HEK293T (cell line): ENCODE measurements at regions not wholly inside any gene's neighbourhood (a gene's known extent, or its start where the extent isn't known, plus 50 kb on each side); places are given as distances from the start of the nearest gene placed in this dataset.

Experiments
- CTCF ChIA-PET: fragments of 350-600 bp; formaldehyde crosslinking; extraction: SDS; loops from one replicate; lab custom pipeline; 2021; ENCODE audit warnings: antibody characterized with exemption, inconsistent platforms; lab: Yijun Ruan, JAX
- POLR2A ChIA-PET: fragments of 350-600 bp; formaldehyde crosslinking; extraction: SDS; loops from one replicate; lab custom pipeline; 2020; ENCODE audit warnings: antibody characterized with exemption, inconsistent platforms; lab: Yijun Ruan, JAX
- DNase-seq: peaks from one replicate; pipeline ENCODE4 v3.0.0; 2012; ENCODE audit warnings: mixed read lengths; ENCODE audit errors: extremely low spot score
- ARNT ChIP-seq: fragments of 450-650 bp; IDR thresholded peaks from 2 replicates; pipeline ENCODE4 v1.6.1; 2017; ENCODE audit warnings: mild to moderate bottlenecking
- BHLHE40 ChIP-seq: fragments of 450-650 bp; IDR thresholded peaks from 2 replicates; pipeline ENCODE4 v1.6.1; 2016; ENCODE audit warnings: mild to moderate bottlenecking, moderate library complexity, borderline replicate concordance
- CTBP1 ChIP-seq: fragments of 450-650 bp; IDR thresholded peaks from 2 replicates; pipeline ENCODE4 v1.6.1; 2016; ENCODE audit warnings: borderline replicate concordance
- ELF4 ChIP-seq: fragments of 450-650 bp; IDR thresholded peaks from 2 replicates; pipeline ENCODE4 v1.6.1; 2017; ENCODE audit warnings: antibody characterized with exemption
- FOXA1 ChIP-seq: fragments of 450-650 bp; IDR thresholded peaks from 2 replicates; pipeline ENCODE4 v1.6.1; 2016; ENCODE audit warnings: mild to moderate bottlenecking
- FOXK2 ChIP-seq: fragments of 450-650 bp; IDR thresholded peaks from 2 replicates; pipeline ENCODE4 v1.6.1; 2016; ENCODE audit warnings: mild to moderate bottlenecking
- FOXM1 ChIP-seq: fragments of 450-650 bp; IDR thresholded peaks from 2 replicates; pipeline ENCODE4 v1.6.1; 2017; ENCODE audit warnings: mild to moderate bottlenecking, borderline replicate concordance
- HDGF ChIP-seq: fragments of 450-650 bp; IDR thresholded peaks from 2 replicates; pipeline ENCODE4 v1.6.1; 2017; ENCODE audit warnings: antibody characterized with exemption, borderline replicate concordance
- L3MBTL2 ChIP-seq: fragments of 450-650 bp; conservative IDR thresholded peaks from 2 replicates; pipeline ENCODE4 v1.6.1; 2016; ENCODE audit warnings: mild to moderate bottlenecking
- LEF1 ChIP-seq: fragments of 450-650 bp; IDR thresholded peaks from 2 replicates; pipeline ENCODE4 v1.6.1; 2017; ENCODE audit warnings: mild to moderate bottlenecking, borderline replicate concordance
- NFRKB ChIP-seq: fragments of 450-650 bp; IDR thresholded peaks from 2 replicates; pipeline ENCODE4 v1.6.1; 2016; ENCODE audit warnings: mild to moderate bottlenecking, moderate library complexity
- SP1 ChIP-seq: fragments of 450-650 bp; IDR thresholded peaks from 2 replicates; pipeline ENCODE4 v1.6.1; 2017
- SUZ12 ChIP-seq: fragments of 450-650 bp; IDR thresholded peaks from 2 replicates; pipeline ENCODE4 v1.6.1; 2016; ENCODE audit warnings: mild to moderate bottlenecking
- TARDBP ChIP-seq: fragments of 450-650 bp; IDR thresholded peaks from 2 replicates; pipeline ENCODE4 v1.6.1; 2016
- ZNF384 ChIP-seq: fragments of 450-650 bp; IDR thresholded peaks from 2 replicates; pipeline ENCODE4 v1.6.1; 2016
- TF ChIP-seq, protein P1 (sequence below): fragments of 450-650 bp; IDR thresholded peaks from 2 replicates; pipeline ENCODE4 v1.6.1; 2016

DNA sequence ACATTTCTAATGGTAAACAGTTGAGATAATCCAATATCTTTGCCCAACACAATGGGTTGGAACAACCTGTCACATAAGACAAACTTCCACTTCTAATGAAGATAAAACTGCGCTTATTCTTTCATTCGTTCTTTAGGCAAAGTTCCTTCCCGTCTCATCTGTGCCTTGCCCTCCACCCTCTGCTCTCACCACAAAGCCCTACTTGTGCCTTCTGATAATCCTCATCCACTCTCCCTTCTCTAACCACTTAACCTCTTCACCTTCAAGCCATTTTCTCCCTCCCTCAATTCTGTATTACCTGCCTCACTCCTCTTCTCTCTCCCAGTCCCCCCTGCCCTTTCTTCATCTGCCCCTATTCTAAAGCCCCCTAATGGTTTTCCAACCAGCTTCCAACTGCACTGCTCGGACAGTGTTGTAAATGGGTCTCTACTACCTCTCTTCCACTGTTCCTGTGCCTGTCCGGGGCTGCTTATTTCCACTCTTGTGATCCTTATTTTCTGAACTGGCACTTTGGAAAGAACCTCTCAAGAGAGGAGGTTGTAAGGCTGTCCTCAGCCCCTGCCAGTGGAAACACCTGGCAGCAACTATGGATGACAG lies 62.9 kb upstream of the MYB start:
- no peak for DNase-seq
- TF ChIP-seq NFRKB = no peak
- TF ChIP-seq L3MBTL2 = no peak
- TF ChIP-seq LEF1 = no peak
- no peak for TF ChIP-seq CTBP1
- TF ChIP-seq FOXM1 = no peak
- TF ChIP-seq FOXK2 = no peak
- TF ChIP-seq FOXA1 = no peak
- TF ChIP-seq BHLHE40 = no peak
- TF ChIP-seq, protein P1, sequence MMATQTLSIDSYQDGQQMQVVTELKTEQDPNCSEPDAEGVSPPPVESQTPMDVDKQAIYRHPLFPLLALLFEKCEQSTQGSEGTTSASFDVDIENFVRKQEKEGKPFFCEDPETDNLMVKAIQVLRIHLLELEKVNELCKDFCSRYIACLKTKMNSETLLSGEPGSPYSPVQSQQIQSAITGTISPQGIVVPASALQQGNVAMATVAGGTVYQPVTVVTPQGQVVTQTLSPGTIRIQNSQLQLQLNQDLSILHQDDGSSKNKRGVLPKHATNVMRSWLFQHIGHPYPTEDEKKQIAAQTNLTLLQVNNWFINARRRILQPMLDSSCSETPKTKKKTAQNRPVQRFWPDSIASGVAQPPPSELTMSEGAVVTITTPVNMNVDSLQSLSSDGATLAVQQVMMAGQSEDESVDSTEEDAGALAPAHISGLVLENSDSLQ = no peak
- TF ChIP-seq HDGF = no peak
- TF ChIP-seq TARDBP = no peak
- TF ChIP-seq ZNF384 = no peak
- TF ChIP-seq ELF4 = no peak
- TF ChIP-seq ARNT = no peak
- no peak for TF ChIP-seq SP1
- no peak for TF ChIP-seq SUZ12
- POLR2A ChIA-PET = no interaction called here
- CTCF ChIA-PET = no interaction called here

DNA sequence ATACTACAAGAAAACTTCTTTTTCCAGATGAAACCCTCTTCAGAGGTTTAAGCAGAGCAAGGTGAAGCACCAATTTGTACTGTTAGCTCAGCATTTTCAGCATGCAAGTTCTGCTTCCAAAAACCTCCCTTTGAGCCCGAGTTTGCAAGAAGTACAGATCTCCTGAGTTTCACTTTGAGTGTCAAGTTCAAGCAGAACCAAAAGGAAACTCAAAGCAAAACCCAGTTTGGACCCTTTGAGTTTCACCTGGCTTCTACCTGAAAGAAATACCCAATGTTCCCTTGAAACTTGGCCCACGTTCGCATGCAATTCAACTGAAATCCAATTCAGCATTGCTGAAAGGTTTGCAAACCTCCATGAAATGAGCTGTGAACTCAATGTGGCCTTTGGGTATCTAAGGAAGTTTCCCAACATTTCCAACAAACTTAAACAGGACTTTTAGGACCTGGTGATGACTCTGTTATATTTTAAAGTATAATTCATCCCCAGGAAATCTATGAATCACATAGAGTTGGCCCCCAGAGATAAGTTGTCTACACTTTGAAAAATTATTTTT lies 62.9 kb upstream of the HBS1L start:
- no peak for TF ChIP-seq HDGF
- ChIA-PET CTCF (no interaction called here), POLR2A (interaction anchor here (1.3 kb wide), 1 partner anchor 12 kb away, joined by 3 read pairs; no protein-coding TSS in a partner anchor)
- no peak for DNase-seq

- ChIA-PET CTCF (no interaction called here), POLR2A (interaction anchor here (1.3 kb wide), 1 partner anchor 11 kb away, joined by 3 read pairs; no protein-coding TSS in a partner anchor)
- DNase-seq = no peak
- TF ChIP-seq FOXM1 = no peak
These were observed 61.9 kb upstream of the HBS1L start for GRCh38 chr6:135116571-135116970.

DNA sequence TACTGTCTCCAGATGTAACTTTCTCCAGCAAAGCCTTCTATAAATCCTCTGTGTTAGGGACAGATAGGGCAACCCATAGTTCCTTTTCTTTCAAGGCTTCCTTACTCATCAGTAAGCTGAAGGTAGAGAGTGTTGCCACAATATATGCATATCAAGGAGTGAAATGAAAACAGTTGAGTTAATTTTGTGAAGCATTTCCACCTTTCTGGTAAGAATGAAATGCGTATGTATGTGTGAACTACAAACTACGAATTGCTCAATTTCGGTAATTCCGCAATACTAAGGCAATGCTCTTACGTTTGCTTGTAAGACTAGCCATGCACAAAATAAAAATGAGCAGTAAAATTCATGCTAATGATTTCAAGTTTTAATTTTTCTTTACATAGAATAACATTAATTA lies 61.2 kb upstream of the HBS1L start:
- no peak for DNase-seq
- ChIA-PET CTCF (no interaction called here), POLR2A (no interaction called here)
- TF ChIP-seq LEF1 (no peak), L3MBTL2 (no peak), ELF4 (no peak), FOXA1 (no peak), CTBP1 (no peak), NFRKB (no peak), FOXM1 (no peak), SP1 (no peak), ZNF384 (no peak), TARDBP (no peak), SUZ12 (no peak), ARNT (no peak), HDGF (no peak), FOXK2 (no peak), BHLHE40 (no peak)
- TF ChIP-seq, protein P1 = no peak

- no peak for DNase-seq
- CTCF ChIA-PET = interaction anchor here (0.6 kb wide), 1 partner anchor 108 kb away, joined by 3 read pairs; no protein-coding TSS in a partner anchor
- TF ChIP-seq BHLHE40 (no peak), SP1 (no peak), ARNT (no peak)
- POLR2A ChIA-PET = no interaction called here
These were observed 60.8 kb upstream of the HBS1L start for GRCh38 chr6:135115411-135115810.

DNA sequence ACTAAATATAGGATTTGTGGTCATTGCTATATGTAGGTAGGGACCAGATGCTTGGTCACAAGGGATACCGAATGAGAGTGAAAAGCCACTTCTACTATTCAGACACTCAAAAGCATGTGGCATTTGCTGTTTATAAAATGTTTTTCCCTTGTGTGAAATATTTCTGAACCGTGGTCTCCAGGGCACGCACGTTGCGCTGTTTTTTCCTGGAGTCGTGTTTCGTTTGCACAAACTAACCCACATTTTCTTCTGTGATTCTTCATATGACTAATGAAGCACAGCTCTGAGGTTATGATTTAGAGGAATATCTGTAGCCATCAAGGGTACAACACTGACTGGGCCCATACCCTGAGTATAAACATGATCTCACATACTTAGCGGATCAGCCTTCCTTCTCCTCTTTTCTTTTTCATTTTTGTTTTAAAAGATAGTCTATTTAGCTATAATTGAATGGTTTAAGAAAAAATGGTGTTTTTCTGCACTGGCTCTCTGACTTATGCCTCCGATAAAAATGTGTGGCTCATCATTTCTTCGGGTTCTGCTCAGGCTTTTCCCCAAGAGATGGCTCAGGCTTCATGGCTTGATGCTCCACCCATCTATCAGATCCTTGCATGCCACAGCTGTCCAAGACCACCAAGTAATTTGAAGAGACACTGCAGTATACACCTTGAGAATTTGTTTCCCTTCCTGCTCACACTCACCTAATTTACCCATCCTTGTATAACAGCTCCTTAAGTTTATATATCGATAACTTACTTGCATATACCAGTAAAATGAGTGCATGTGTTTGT lies 59.9 kb upstream of the HBS1L start:
- CTCF ChIA-PET = interaction anchor here (0.6 kb wide), 2 partner anchors 107 to 1727 kb away, joined by 3 read pairs; no protein-coding TSS in a partner anchor
- POLR2A ChIA-PET = no interaction called here
- DNase-seq = no peak

More for the DNA sequence above, 59.9 kb upstream of the HBS1L start:
- no peak for TF ChIP-seq L3MBTL2
- TF ChIP-seq HDGF = no peak
- TF ChIP-seq ZNF384 = no peak
- TF ChIP-seq NFRKB = no peak
- no peak for TF ChIP-seq FOXM1
- no peak for TF ChIP-seq FOXA1
- no peak for TF ChIP-seq LEF1
- no peak for TF ChIP-seq FOXK2
- TF ChIP-seq ARNT = no peak
- TF ChIP-seq, protein P1 = no peak
- TF ChIP-seq ELF4 = no peak
